HG02943 (cell line): ENCODE measurements at regions not wholly inside any gene's neighbourhood (a gene's known extent, or its start where the extent isn't known, plus 50 kb on each side); places are given as distances from the start of the nearest gene placed in this dataset.
"Not testable (repeated sequence)": the region's sequence is repeated elsewhere in the genome, so short reads cannot be mapped to it uniquely, and the experiment has no call there.

ENCODE experiments used
- ATAC-seq: cut with Tn5 transposase; IDR thresholded peaks from one replicate; pipeline ENCODE4 v1.9.1; 2021; ENCODE audit warnings: mild to moderate bottlenecking, low read depth, moderate library complexity; ENCODE audit not compliant: unreplicated experiment

DNA sequence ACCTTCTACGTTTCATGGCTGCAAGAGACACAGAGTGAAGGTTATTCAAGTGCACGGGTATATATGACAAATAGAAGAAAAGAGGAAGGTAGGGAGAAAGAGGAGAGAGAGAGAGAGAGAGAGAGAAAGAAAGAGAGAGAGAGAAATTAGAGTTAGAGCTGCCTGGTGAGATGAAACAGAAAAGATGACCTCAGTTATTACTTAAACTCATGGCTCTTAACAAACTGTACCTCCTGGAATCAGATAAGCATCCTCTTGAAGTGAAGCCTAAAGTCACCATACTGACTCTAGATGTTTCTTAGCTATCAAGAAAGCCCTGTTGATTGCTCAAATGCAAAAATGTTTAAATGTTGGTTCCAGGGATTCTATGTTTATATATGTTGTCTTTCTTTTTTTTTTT, 597.7 kb upstream of the ZP4 start:
- no peak for ATAC-seq

DNA sequence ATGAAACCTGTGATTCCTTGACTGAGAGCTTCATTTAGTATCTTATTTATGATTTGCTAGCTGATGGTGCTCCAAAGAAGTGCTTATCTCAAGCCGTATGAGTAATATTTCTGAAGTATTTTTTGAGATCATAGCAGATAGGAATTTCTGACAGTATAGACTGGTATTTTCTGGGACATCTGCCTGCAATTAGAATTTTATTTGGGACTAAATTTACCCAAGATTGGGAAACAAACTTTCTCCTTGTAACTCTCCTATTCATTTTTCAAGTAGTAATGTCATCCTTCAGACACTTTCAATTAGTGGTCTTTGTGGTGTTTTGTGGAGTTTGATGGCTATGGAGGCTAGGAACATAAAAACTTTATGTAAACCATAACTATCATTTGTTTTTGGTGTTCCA, 597.2 kb upstream of the ZP4 start:
- ATAC-seq, result no peak

DNA sequence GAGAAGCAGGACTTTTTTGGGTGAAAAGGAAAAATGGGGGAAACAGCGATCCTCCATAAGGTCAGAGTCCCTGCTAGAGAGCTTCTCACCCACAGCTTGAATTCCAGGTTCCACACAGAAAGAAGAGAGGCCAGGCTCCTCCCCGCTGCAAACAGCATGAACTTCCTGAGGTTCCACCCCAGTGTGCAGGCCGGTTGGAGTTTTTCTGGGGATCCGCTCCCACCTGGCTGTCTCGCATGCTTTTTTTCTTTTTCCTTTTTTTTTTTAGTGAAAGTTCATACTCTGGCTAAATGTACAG, 595.1 kb upstream of the ZP4 start:
- no peak for ATAC-seq

DNA sequence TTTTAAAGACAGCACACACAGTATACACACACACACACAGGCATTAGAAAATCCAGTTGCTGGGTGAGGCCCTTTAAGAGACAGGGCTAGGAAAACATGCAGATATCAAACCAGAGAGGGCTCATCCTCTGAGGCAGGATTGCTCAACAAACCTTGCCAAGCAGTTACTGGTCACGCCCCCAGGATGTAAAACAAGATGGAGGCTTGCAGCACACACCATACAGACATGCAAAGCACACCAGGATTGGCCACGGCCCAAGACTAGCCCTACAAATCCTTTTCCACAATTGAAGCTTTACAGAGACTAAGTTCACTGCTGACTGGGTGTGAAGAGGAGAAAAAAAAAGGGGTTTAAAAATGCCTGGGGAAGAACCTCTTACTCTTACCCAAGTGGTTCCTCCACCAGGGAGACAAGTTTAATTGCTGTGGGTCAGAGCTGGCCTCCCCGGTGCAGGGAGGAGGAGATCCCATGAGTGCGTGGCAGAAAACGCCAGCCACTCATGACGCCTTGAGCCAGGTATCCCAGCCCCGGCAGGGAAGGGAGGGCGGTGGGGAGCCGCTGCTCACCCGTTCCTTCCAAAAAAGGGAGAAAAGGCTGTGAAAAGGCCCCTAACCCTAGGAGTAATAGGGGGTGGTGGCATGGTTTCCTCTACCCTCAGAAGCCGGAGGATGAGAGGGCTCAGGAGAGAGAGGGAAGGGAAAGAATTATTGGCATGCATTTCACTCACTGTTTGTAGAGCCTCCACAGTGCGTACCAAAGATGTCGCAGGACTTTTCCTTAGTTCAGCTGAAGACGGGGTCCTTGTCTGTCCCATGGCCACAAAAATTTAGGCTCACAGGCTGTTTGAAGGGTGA, 594.6 kb upstream of the ZP4 start:
- ATAC-seq, result no peak

DNA sequence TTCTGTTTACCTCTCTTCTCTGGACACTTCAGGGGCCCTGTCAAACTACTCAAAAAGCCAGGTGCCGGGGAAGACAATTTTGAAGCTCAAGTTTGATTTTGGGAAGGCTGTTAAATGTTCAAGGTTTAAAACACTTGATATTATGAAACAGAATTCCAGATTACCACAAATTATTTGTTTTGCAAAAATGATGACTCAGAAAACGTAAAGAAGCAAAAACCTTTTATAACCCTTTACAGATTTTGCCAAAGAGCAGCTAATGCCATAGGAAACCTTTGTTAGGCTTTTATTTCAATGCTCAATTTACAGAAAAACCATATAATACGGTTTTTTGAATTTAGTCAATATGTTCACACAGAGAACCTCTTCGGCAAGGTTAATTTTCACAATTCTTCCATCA, 593.4 kb upstream of the ZP4 start:
- ATAC-seq, result no peak

DNA sequence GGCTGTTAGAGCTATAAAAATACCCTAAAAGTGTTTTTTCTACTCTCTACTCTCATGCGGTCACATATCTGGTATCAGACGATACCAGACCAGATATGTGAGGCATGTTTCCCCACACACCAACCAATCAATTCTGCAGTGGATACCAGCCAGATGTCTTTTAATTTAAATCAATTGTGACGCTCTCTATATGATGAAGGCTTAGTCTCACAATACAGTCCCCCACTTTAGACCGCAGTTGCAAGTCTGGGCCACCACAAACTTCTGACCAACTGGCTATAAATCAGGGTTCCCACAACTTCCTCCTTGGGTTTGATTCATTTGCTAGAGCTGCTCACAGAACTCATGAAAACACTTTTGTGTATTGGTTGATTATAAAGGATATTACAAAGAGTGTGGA, 586.1 kb upstream of the ZP4 start:
- ATAC-seq, result no peak

DNA sequence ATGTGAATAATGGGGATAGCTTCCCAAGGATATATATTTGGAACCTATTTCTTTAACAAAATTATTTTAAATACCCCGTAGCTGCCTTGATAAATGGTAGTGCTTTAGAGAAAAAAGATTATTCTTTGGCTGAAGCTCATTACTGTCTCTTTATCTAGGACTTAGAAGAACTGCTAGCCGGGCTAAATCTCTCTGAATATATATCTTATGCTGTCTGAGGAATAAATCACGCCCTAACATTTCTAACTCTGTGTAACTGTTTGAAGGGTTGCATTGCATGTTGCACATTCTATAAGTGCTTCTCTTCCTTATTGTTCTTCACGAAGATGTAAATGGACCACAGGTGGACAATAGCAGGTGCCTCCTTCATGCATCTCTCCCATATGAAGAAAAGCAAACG, 585.0 kb upstream of the ZP4 start:
- ATAC-seq, result no peak

DNA sequence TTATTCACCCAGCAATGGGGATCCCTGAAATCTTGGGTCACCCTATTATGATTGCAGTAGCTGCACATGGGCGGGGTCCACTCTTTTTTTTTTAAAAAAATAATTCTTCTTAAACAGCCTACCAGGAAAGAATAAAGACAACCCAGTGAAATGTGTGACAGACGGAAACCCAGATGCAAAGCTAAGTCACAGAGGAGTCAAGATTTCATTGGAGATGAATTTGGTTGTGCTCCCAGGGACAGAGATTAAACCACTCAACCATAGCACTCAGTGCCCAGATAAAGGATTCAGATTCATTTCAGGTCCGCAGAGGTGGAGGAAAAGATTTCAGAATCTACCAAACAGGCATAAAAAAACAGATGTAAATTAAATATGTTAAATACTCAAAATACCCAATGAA, 583.5 kb upstream of the ZP4 start:
- no peak for ATAC-seq

DNA sequence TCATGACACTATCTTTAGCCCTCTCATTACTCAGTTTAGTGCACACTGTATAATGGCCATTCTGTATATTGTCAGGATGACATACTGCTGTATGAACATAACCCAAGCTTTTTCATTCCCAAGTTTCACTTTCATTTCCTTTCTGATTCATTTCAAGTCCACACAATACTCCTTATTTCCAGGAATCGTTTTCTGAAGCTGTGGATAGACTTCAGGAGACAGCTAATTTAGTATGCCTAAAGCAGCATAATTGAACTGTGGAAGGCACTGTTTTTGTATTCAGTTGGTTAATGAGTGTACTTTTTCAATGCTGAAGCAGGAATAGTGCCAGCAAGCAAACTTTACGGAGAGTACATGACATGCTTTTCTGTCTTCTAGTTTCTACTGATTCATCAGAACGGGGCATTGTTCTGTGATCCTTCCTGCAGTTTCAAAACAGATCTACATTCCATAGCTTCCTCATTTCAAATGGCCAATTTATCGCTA, 578.5 kb upstream of the ZP4 start:
- ATAC-seq, result no peak

DNA sequence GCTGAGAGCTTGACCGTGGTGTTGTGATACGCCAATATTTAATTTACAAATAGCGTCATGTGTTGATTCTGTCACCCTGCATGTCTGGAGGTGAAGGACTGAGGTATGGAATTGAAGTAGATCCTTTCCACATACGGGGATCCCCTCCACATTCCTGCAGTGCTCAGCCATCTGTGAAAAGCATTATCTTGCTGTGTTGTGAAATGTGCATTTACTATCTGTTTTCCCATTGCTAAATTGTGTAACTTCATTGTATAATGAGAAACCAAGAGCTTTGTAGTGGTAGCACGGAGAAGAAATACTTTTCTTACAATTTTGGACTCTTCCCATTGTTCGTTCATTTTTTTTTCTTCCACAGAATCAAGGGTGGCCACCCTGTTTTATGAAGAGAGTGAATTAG, 577.3 kb upstream of the ZP4 start:
- no peak for ATAC-seq

DNA sequence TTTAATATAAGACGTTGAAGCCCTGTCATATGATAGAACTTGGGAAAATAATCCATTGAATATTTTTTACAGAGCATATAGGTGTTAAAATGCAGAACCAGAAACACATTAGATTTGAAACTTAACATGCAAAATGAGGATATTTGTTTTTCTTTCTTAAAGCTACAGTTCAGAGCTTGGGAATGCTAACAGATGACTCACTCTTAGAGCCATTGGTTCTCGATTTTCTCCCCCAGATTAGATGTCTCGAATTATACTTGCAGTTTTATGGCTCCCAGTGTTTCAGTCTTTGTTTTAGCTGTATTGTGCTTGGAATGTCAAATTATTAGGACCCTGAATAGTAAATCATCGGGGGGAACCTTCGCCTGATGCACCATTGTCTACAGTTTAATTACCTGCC, 575.7 kb upstream of the ZP4 start:
- ATAC-seq, result no peak

DNA sequence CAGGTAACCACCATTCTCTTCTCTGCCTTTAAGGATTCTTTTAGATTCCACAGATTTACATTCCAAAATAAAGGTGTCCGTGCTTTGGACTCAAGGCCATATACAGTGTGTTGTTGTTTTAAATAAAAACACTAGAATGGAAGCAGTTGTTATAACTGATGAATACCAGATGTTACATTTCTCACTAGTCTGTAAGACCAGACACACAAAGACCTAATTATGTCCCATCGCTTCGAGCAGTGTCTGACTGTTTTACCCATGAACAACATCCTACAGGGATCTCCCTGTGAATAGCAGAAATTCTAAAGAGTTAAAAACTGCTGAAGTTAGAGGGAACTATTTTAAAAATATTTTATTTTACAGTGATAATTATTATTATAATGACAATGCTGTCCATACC, 574.7 kb upstream of the ZP4 start:
- no peak for ATAC-seq

DNA sequence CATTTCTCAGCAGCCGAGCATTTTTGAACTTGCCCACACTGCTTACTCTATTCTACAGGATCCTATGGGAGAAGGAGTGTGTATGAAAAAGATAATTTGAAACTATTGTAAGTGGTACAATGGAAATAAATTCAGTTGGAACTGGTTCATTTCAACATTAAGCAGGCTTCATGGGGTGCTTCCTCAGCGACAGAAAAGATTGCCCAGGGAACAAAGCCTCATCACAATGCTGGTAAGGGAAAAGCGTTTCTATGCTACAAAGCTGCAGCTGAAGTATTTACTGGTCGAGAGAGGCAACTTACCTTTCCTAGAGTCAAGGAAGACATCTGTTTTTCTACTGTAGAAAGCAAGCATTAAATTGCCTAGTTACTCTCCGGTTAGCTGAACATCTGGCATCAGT, 568.2 kb upstream of the ZP4 start:
- no peak for ATAC-seq

DNA sequence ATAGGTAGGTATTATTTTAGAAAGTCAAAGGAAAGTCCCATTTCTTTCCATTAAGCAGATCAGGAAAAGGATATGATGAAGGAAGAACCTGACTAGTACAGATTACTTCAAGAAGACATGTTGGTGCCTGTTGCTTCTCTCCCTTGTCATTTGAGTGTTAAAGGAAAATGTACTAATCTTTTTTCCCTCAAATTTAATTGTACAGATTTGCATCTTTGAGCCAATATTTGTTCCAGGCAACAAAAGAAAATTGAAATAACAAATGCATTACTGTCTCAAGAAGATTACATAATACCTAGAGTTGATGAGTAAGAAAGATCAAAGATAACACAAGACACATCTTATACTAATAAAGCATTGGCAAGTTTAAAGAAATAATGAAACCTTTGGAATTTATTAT, 566.9 kb upstream of the ZP4 start:
- ATAC-seq, result no peak

DNA sequence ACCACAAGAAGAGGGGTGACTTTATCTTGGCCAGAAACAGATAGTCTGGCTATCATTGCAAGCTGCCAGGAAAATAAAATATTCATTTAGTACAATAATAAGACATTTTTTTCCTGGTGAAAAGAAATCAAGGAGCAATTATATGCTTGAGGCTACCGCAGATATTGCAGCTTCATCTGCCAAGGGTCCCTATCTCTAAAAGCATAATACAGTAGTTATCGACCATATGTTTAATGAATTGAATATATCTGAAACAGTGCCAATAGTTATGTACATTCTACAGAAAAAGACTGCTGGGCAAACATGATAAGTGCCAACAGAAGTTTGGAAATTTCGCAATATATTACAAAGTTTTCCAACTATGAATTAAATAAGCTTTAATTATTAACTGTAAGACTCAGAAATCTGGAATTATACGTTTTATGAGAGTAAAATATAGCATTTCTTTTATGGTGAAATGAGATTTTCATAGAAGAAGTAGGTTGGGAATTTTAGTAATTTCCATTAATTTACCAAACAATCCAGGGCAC, 561.1 kb upstream of the ZP4 start:
- no peak for ATAC-seq

DNA sequence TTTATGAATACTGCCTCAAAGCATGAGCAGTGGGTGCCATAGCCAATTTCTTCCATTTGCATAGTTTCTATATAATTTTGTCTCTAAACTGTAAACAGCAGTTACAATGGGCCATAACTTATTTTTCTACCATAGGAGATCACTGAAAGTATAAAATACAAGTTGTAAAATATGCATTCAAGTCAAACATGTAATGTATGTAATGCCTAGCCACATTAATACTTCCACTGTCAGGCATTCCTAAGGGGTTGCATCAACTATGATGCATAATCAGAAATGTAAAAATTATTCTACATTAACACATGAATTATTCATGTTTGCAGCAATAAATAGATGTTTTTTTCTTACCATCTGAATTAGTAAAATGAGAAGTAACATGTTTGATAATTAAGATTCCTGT, 560.3 kb upstream of the ZP4 start:
- no peak for ATAC-seq

DNA sequence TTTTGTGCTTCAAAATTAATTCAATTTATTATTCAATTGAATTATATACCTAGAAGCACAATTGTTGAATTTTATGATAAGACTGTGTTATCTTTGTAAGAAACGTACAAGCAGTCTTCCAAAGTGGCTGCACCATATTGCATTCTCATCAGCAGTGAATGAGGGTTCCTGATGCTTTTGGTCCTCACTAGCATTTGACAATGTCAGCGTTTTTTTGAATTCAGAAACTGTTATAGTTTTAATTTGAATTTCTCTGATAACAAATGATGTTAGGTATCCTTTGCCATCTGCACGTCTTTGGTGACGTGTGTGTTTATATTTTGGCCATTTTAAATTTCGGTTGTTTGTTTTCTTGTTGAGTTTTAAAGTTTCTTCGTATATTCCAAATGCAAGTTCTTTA, 553.0 kb upstream of the ZP4 start:
- no peak for ATAC-seq

DNA sequence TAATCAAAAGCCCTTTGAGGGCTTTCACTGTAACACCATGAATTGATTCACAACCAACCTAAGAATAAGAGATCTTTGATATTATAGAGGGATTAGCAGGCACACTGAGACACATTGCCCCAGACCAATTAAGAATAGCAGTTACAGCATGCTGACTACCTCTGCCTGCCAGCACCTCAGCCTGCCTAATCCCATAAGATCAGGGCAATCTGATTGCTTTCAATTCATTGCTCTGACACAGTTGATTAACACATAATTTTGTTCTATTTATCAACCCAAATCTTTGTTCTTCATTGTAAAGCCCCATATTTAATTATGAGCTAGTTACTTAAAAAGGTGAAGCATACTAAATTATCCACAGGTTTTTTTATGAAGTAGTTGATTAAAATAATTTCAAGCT, 548.8 kb upstream of the ZP4 start:
- no peak for ATAC-seq

DNA sequence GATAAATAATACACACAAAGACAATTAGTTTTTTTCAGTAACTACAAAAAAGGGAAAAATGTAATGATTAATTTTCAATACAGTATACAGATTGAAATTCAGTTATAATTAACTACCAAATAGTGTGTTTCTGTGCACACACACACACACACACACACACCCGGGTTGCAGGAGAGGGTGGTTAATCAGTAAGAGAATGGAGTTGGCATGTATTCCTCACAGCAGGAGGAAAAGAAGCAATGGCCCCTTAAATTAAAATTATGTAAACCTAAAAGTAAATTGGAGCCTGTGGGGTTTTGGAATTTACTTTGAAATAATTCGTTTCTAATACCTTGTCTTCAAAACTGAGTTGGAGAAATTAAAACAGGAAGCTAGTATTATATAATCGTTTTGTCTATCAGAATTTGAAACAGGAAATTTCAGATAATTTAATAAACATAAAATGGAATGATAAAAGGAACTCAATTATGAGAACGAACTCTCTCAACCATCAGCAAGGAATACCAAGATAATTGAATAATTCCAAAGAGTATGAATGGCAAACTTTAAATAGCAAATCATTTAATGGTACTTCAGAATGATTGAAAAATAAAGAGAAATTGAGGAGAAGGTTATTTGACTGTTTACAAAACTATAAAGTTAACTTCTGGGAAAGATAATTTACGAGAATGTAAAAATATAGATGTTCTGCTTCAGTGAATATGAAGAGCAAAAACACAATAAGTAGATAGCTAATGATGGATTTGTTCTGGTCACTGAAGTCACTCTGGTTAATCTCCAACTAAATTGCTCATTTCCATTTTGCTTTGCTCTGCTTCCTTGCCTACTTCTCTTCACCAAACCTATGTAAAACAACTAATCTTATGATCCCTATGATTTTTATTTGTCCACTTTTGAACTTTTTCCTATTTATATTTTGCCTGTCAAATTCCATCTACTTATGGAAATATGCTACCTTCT, 547.9 kb upstream of the ZP4 start:
- no peak for ATAC-seq

DNA sequence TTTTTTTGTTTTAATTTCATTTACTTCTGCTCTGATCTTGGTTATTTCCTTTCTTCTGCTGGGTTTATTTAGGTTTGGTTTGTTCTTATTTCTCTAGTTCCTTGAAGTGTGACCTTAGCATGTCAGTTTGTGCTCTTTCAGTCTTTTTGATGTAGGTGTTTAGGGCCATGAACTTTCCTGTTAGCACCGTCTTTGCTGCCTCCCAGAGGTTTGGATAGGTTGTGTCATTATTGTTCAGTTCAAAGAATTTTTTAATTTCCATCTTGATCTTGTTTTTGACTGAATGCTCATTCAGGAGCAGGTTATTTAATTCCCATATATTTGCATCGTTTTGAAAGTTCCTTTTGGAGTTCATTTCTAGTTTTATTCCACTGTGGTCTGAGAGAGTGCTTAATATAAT, 539.0 kb upstream of the ZP4 start:
- ATAC-seq, result not testable (repeated sequence)

DNA sequence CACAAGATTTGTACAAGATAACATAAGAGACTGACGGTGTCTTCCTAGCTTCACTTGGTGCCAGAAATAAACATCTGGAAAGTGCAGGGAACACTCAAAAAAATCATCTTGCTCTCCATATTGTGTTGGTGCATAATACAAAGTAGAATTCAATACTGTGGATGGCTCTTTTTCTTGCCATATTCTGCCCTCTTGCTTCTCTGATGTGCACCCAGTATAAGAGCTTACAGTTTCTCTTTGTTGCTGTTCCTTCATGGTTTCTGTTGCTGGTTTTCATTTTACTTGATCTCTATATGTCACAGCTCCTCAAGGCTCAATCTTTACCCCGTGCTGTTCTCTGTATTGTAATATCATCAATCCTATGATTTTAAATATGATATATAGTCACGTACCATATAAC, 528.5 kb upstream of the ZP4 start:
- no peak for ATAC-seq

DNA sequence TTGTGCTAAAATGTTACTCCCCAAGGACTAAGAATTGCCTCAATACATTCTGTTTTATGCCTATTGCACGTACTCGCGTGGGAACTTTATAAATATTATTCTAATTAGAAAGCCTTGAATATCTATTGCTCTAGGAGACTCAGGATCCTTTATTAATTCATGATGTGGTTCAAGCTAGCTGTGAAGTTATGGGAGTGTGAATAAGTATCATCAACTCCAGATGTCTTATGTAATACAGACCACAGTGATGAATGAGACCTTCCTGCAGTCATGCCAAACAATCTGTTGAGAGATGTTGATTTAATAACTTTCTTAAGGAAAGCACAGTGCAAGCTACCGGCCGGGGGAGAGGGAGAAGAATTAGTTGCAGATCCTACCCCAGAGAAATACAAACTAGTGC, 519.2 kb upstream of the ZP4 start:
- no peak for ATAC-seq
